B cell (primary cell): ENCODE measurements at regions not wholly inside any gene's neighbourhood (a gene's known extent, or its start where the extent isn't known, plus 50 kb on each side); places are given as distances from the start of the nearest gene placed in this dataset.

ENCODE experiments used
- CTCF ChIP-seq: fragments of 200-600 bp; IDR thresholded peaks from one replicate; pipeline ENCODE4 v1.8.0; 2022; ENCODE audit warnings: antibody characterized with exemption, mild to moderate bottlenecking
- EZH2 ChIP-seq: IDR thresholded peaks from 2 replicates; pipeline ENCODE4 v1.6.1; 2012; ENCODE audit warnings: borderline replicate concordance, low read depth, mild to moderate bottlenecking, moderate library complexity, low read length; ENCODE audit not compliant: insufficient read depth, poor library complexity, severe bottlenecking

- no peak for TF ChIP-seq CTCF
- TF ChIP-seq EZH2, result no peak
Observed at GRCh38 chr17:77423589-77424451, 283.1 kb downstream of the SEC14L1 start.
